ENCODE measurements at regions not wholly inside any gene's neighbourhood (a gene's known extent, or its start where the extent isn't known, plus 50 kb on each side); places are given as distances from the start of the nearest gene placed in this dataset.

GRCh38 chr1:68758666-68759209 is 261.9 kb upstream of the DEPDC1 start:
- TF ChIP-seq CTCF (IDR thresholded peaks at IDR 0.05) (no peak), POLR2A (IDR thresholded peaks at IDR 0.05) (no peak)
